Esophagus squamous epithelium (tissue), 5 donors: ENCODE measurements at regions not wholly inside any gene's neighbourhood (a gene's known extent, or its start where the extent isn't known, plus 50 kb on each side); places are given as distances from the start of the nearest gene placed in this dataset.

Experiments
- DNase-seq: peaks from one replicate; lab custom pipeline; 2025; lab: John Stamatoyannopoulos, UW
- H3K27ac ChIP-seq, 4 donors: fragments of 200-600 bp; sonication (generic); one replicate each; pipeline ENCODE4 v1.5.1; 2016 to 2019; ENCODE audit warnings: mild to moderate bottlenecking in 1 of 4
- H3K27me3 ChIP-seq, 4 donors: fragments of 200-600 bp; sonication (generic); 1 replicate in 3 of 4; 2 replicates in 1 of 4; pipeline versions ENCODE4 v1.5.1 to v1.6.0; 2017 to 2021; ENCODE audit warnings: antibody characterized with exemption in 1 of 4
- H3K36me3 ChIP-seq, 3 donors: fragments of 200-600 bp; sonication (generic); one replicate each; pipeline ENCODE4 v1.5.1; 2016 to 2019
- H3K4me1 ChIP-seq, 3 donors: fragments of 200-600 bp; sonication (generic); one replicate each; pipeline ENCODE4 v1.5.1; 2017 to 2019
- H3K4me3 ChIP-seq, 4 donors: fragments of 200-600 bp; sonication (generic); 1 replicate in 3 of 4; 2 replicates in 1 of 4; pipeline ENCODE4 v1.5.1; 2016 to 2019; ENCODE audit warnings: mild to moderate bottlenecking in 2 of 4, moderate library complexity in 1 of 4
- H3K9me3 ChIP-seq, 3 donors: fragments of 200-600 bp; sonication (generic); one replicate each; pipeline ENCODE4 v1.5.1; 2016 to 2019
- CTCF ChIP-seq, 6 experiments: fragments of 450-650 bp in 4 of 6; fragments of 200-600 bp in 2 of 6; sonication (generic) in 2 of 6; IDR thresholded peaks; one replicate each; pipeline ENCODE4 v1.5.1; 2016 to 2019; ENCODE audit warnings: antibody characterized with exemption in 6 of 6, mild to moderate bottlenecking in 4 of 6, moderate library complexity in 4 of 6
- POLR2A ChIP-seq, 4 donors: fragments of 450-650 bp; IDR thresholded peaks; one replicate each; pipeline ENCODE4 v1.6.1; 2017; ENCODE audit warnings: antibody characterized with exemption in 4 of 4, mild to moderate bottlenecking in 4 of 4, moderate library complexity in 3 of 4
- WGBS, 2 donors: methylation state at CpG; one replicate each; pipeline ENCODE4 v1.1.5; 2018; 5-methylcytosine and 5-hydroxymethylcytosine counted together
- intact Hi-C: fragments of 100-400 bp; cut with DNase I; formaldehyde crosslinking; loops from one replicate; pipeline ENCODE4 v1.15.0; 2022
- donor health status: DM: yes; HTN: yes; CAD: no.

GRCh38 chr17:72282439-72283029 is 161.7 kb downstream of the SOX9 start:
- TF ChIP-seq CTCF (IDR thresholded peaks at IDR 0.05) (no peak), POLR2A (IDR thresholded peaks at IDR 0.05) (no peak)
- Histone ChIP-seq H3K36me3 (no peaks in the 10 kb centered on the region), H3K27ac (no peak overlapping the region), H3K4me3 (no peak overlapping the region), H3K4me1 (no peaks in the 10 kb centered on the region), H3K27me3 (peaks cover 0 to 3% (median 0%) of the 10 kb centered on the region in 4 donors), H3K9me3 (no peaks in the 10 kb centered on the region)
- intact Hi-C loops = no loop called here
- WGBS, 2 donors = 64 to 81% methylated on average over 3 of the region's 3 CpGs
- no peak for DNase-seq

- peaks cover 0 to 3% (median 0%) of the 10 kb centered on the region in 4 donors for H3K27me3 ChIP-seq
- H3K9me3 ChIP-seq = no peaks in the 10 kb centered on the region
- WGBS, 2 donors = 56 to 64% methylated on average over 4 of the region's 4 CpGs
- DNase-seq = no peak
- H3K36me3 ChIP-seq = no peaks in the 10 kb centered on the region
- intact Hi-C loops = no loop called here
- H3K27ac ChIP-seq = no peak overlapping the region
- TF ChIP-seq POLR2A (IDR thresholded peaks at IDR 0.05) (no peak), CTCF (IDR thresholded peaks at IDR 0.05) (no peak)
- no peaks in the 10 kb centered on the region for H3K4me1 ChIP-seq
- no peak overlapping the region for H3K4me3 ChIP-seq
Measured at GRCh38 chr17:72284806-72285205, 164.0 kb downstream of the SOX9 start.

GRCh38 chr17:72287586-72287985 is 166.8 kb downstream of the SOX9 start:
- H3K27ac ChIP-seq = no peak overlapping the region
- intact Hi-C loops = no loop called here
- no peaks in the 10 kb centered on the region for H3K36me3 ChIP-seq
- H3K27me3 ChIP-seq = peaks cover 0 to 2% (median 0%) of the 10 kb centered on the region in 4 donors
- H3K4me3 ChIP-seq = no peak overlapping the region
- no peak for TF ChIP-seq POLR2A (IDR thresholded peaks at IDR 0.05)
- no peak for TF ChIP-seq CTCF (IDR thresholded peaks at IDR 0.05)
- H3K4me1 ChIP-seq = no peaks in the 10 kb centered on the region
- 48% methylated on average over 4 of the region's 4 CpGs; no CpG with 5 or more reads in 1 of the 2 donors for WGBS, 2 donors
- H3K9me3 ChIP-seq = no peaks in the 10 kb centered on the region
- no peak for DNase-seq

- Histone ChIP-seq H3K4me1 (peaks cover 0 to 9% (median 6%) of the 10 kb centered on the region in 3 donors), H3K4me3 (no peak overlapping the region), H3K9me3 (no peaks in the 10 kb centered on the region), H3K27ac (no peak overlapping the region), H3K36me3 (no peaks in the 10 kb centered on the region), H3K27me3 (peaks cover 0 to 24% (median 0%) of the 10 kb centered on the region in 4 donors)
- DNase-seq = no peak
- WGBS, 2 donors = 90 to 91% methylated on average over 1 to 3 of the region's 3 CpGs
- TF ChIP-seq CTCF (IDR thresholded peaks at IDR 0.05) (no peak), POLR2A (IDR thresholded peaks at IDR 0.05) (no peak)
- intact Hi-C loops = no loop called here
Measured at GRCh38 chr17:72294487-72294893, 173.7 kb downstream of the SOX9 start.

GRCh38 chr17:72295916-72296315 is 175.1 kb downstream of the SOX9 start:
- no peak for DNase-seq
- H3K27ac ChIP-seq = no peak overlapping the region
- TF ChIP-seq CTCF (IDR thresholded peaks at IDR 0.05) = no peak
- no peak for TF ChIP-seq POLR2A (IDR thresholded peaks at IDR 0.05)
- no peaks in the 10 kb centered on the region for H3K9me3 ChIP-seq
- WGBS, 2 donors = 49 to 57% methylated on average over 3 to 4 of the region's 4 CpGs
- intact Hi-C loops = no loop called here
- H3K27me3 ChIP-seq = peaks cover 0 to 28% (median 0%) of the 10 kb centered on the region in 4 donors
- no peaks in the 10 kb centered on the region for H3K36me3 ChIP-seq
- H3K4me3 ChIP-seq = no peak overlapping the region
- peaks cover 0 to 9% (median 6%) of the 10 kb centered on the region in 3 donors for H3K4me1 ChIP-seq
